ENCODE measurements at regions not wholly inside any gene's neighbourhood (a gene's known extent, or its start where the extent isn't known, plus 50 kb on each side); places are given as distances from the start of the nearest gene placed in this dataset.

- TF ChIP-seq ZNF571 (tag by site-specific recombination; IDR thresholded peaks at IDR 0.05) (no peak), PRDM1 (tag by site-specific recombination; IDR thresholded peaks at IDR 0.05) (no peak), CTCF (tag by site-specific recombination; IDR thresholded peaks at IDR 0.05) (no peak), ZBTB44 (tag by site-specific recombination; IDR thresholded peaks at IDR 0.05) (no peak), MZF1 (tag by site-specific recombination; IDR thresholded peaks at IDR 0.05; ENCODE audit: borderline replicate concordance) (no peak), ZNF10 (tag by site-specific recombination; IDR thresholded peaks at IDR 0.05) (no peak), ZNF174 (tag by site-specific recombination; IDR thresholded peaks at IDR 0.05) (no peak), KLF17 (tag by site-specific recombination; IDR thresholded peaks at IDR 0.05) (no peak), ZNF473 (tag by site-specific recombination; IDR thresholded peaks at IDR 0.05) (no peak), BCL11A (tag by site-specific recombination; IDR thresholded peaks at IDR 0.05; ENCODE audit: low read depth) (no peak), ZBTB26 (tag by site-specific recombination; optimal IDR thresholded peaks at IDR 0.05) (no peak), ZNF274 (IDR thresholded peaks at IDR 0.05; ENCODE audit: low read length) (no peak), ZNF274 (tag by site-specific recombination; IDR thresholded peaks at IDR 0.05; ENCODE audit: borderline replicate concordance) (no peak)
Observed at GRCh38 chr7:153891990-153892389, 160.2 kb upstream of the DPP6 start.
